ENCODE measurements at regions not wholly inside any gene's neighbourhood (a gene's known extent, or its start where the extent isn't known, plus 50 kb on each side); places are given as distances from the start of the nearest gene placed in this dataset.
"Not testable (repeated sequence)": the region's sequence is repeated elsewhere in the genome, so short reads cannot be mapped to it uniquely, and the experiment has no call there.

- no peaks in the 10 kb centered on the region for H3K4me1 Mint-ChIP-seq (ENCODE audit: unreplicated experiment)
- H3K27ac Mint-ChIP-seq = no peak overlapping the region
- H3K9me3 Mint-ChIP-seq = no peaks in the 10 kb centered on the region
- H3K4me3 Mint-ChIP-seq = no peak overlapping the region
- H3K27me3 Mint-ChIP-seq = no peaks in the 10 kb centered on the region
- TF ChIP-seq CTCF (conservative IDR thresholded peaks at IDR 0.05) = no peak
- no peaks in the 10 kb centered on the region for H3K36me3 Mint-ChIP-seq
- no peak for DNase-seq (ENCODE audit: extremely low spot score, unreplicated experiment)
Observed at GRCh38 chr3:110933821-110934426, 137.7 kb upstream of the NECTIN3 start.

GRCh38 chr3:110938629-110939028, 133.0 kb upstream of the NECTIN3 start:
- Mint-ChIP-seq H3K9me3 (no peaks in the 10 kb centered on the region), H3K4me1 (ENCODE audit: unreplicated experiment) (no peaks in the 10 kb centered on the region), H3K4me3 (no peak overlapping the region), H3K27ac (no peak overlapping the region), H3K36me3 (no peaks in the 10 kb centered on the region), H3K27me3 (no peaks in the 10 kb centered on the region)
- no peak for TF ChIP-seq CTCF (conservative IDR thresholded peaks at IDR 0.05)
- no peak for DNase-seq (ENCODE audit: extremely low spot score, unreplicated experiment)

GRCh38 chr3:110940055-110940454, 131.6 kb upstream of the NECTIN3 start:
- no peak for TF ChIP-seq CTCF (conservative IDR thresholded peaks at IDR 0.05)
- Mint-ChIP-seq H3K9me3 (no peaks in the 10 kb centered on the region), H3K4me1 (ENCODE audit: unreplicated experiment) (no peaks in the 10 kb centered on the region), H3K4me3 (no peak overlapping the region), H3K36me3 (no peaks in the 10 kb centered on the region), H3K27ac (no peak overlapping the region), H3K27me3 (no peaks in the 10 kb centered on the region)
- no peak for DNase-seq (ENCODE audit: extremely low spot score, unreplicated experiment)

GRCh38 chr3:110944782-110945181, 126.8 kb upstream of the NECTIN3 start:
- no peak overlapping the region for H3K27ac Mint-ChIP-seq
- H3K4me3 Mint-ChIP-seq = no peak overlapping the region
- H3K36me3 Mint-ChIP-seq = no peaks in the 10 kb centered on the region

GRCh38 chr3:110946810-110947209, 124.8 kb upstream of the NECTIN3 start:
- H3K9me3 Mint-ChIP-seq = peaks cover 6% of the 10 kb centered on the region
- no peaks in the 10 kb centered on the region for H3K4me1 Mint-ChIP-seq (ENCODE audit: unreplicated experiment)
- no peak for TF ChIP-seq CTCF (conservative IDR thresholded peaks at IDR 0.05)
- no peak for DNase-seq (ENCODE audit: extremely low spot score, unreplicated experiment)
- H3K27ac Mint-ChIP-seq = no peak overlapping the region
- H3K36me3 Mint-ChIP-seq = no peaks in the 10 kb centered on the region
- no peaks in the 10 kb centered on the region for H3K27me3 Mint-ChIP-seq
- H3K4me3 Mint-ChIP-seq = no peak overlapping the region

More at GRCh38 chr3:110944782-110945181, 126.8 kb upstream of the NECTIN3 start:
- Mint-ChIP-seq H3K9me3 (peaks cover 6% of the 10 kb centered on the region), H3K4me1 (ENCODE audit: unreplicated experiment) (no peaks in the 10 kb centered on the region), H3K27me3 (no peaks in the 10 kb centered on the region)
- TF ChIP-seq CTCF (conservative IDR thresholded peaks at IDR 0.05) = no peak
- DNase-seq (ENCODE audit: extremely low spot score, unreplicated experiment) = no peak

- not testable (repeated sequence) for H3K4me3 Mint-ChIP-seq; H3K9me3 Mint-ChIP-seq; DNase-seq (ENCODE audit: extremely low spot score, unreplicated experiment); H3K27me3 Mint-ChIP-seq; H3K27ac Mint-ChIP-seq; H3K36me3 Mint-ChIP-seq; H3K4me1 Mint-ChIP-seq (ENCODE audit: unreplicated experiment)
Observed at GRCh38 chr3:110949194-110949593, 122.4 kb upstream of the NECTIN3 start.
